ENCODE measurements at regions not wholly inside any gene's neighbourhood (a gene's known extent, or its start where the extent isn't known, plus 50 kb on each side); places are given as distances from the start of the nearest gene placed in this dataset.

DNA sequence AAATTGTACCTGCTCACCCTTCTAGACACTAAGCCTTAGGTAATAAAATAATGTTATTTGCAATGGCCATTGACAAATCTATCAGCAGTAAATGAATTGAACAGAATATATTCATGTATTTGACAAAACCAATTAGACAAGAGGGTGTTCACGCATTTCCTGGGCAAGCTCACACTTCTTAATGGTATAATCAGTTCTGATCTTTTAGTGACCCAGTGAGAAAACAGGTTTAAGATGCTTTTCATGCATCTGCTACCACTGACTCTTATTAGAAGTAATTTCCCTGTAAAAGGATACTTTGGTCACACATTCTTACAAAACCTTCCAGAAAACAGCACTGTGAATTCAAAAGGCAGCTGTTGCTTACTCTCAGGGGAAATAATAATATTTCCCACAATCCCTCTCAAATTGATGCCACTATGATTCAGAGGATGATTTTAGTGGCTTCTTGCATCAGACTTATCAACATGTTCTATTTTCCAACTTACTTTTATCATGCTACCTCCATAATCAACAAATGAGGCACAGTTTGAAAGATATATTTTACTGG is 313.9 kb upstream of the NWD2 start:
- Histone ChIP-seq H3K27ac (no peak overlapping the region), H3K36me3 (no peaks in the 10 kb centered on the region), H3K27me3 (no peaks in the 10 kb centered on the region), H3K4me1 (no peaks in the 10 kb centered on the region), H3K4me3 (no peak overlapping the region), H3K9me3 (peaks cover 0 to 1% of the 10 kb centered on the region in 2 donors)
- intact Hi-C loops (cut with DNase I) = no loop called here
- DNase-seq = no peak
- ATAC-seq = no peak
- TF ChIP-seq, protein P1, sequence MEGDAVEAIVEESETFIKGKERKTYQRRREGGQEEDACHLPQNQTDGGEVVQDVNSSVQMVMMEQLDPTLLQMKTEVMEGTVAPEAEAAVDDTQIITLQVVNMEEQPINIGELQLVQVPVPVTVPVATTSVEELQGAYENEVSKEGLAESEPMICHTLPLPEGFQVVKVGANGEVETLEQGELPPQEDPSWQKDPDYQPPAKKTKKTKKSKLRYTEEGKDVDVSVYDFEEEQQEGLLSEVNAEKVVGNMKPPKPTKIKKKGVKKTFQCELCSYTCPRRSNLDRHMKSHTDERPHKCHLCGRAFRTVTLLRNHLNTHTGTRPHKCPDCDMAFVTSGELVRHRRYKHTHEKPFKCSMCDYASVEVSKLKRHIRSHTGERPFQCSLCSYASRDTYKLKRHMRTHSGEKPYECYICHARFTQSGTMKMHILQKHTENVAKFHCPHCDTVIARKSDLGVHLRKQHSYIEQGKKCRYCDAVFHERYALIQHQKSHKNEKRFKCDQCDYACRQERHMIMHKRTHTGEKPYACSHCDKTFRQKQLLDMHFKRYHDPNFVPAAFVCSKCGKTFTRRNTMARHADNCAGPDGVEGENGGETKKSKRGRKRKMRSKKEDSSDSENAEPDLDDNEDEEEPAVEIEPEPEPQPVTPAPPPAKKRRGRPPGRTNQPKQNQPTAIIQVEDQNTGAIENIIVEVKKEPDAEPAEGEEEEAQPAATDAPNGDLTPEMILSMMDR (IDR thresholded peaks at IDR 0.05) = no peak

DNA sequence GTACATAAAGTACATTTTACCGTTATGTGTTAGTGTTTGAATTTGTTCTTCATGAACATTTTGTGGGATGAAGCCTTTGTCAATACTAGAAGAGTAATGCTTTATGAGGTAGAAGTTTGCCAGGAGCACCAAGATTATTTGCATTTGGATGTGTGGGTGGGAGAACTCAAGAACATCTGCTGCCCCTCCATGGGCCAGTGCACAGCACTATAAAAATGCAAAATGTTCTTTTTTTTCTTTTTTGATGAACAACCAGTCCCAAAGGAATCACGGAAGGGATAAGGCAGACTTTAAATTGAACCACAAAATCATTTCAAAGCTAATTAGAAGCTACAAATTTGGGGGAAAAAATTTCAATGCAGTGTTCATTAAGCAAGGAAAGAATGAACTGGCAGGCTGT is 300.3 kb upstream of the NWD2 start:
- H3K27me3 ChIP-seq = no peaks in the 10 kb centered on the region
- DNase-seq = no peak
- H3K36me3 ChIP-seq = no peaks in the 10 kb centered on the region
- intact Hi-C loops (cut with DNase I) = no loop called here
- TF ChIP-seq, protein P1 (IDR thresholded peaks at IDR 0.05) = no peak
- H3K27ac ChIP-seq = no peak overlapping the region
- H3K4me3 ChIP-seq = no peak overlapping the region
- H3K9me3 ChIP-seq = no peaks in the 10 kb centered on the region
- H3K4me1 ChIP-seq = no peaks in the 10 kb centered on the region
- no peak for ATAC-seq

DNA sequence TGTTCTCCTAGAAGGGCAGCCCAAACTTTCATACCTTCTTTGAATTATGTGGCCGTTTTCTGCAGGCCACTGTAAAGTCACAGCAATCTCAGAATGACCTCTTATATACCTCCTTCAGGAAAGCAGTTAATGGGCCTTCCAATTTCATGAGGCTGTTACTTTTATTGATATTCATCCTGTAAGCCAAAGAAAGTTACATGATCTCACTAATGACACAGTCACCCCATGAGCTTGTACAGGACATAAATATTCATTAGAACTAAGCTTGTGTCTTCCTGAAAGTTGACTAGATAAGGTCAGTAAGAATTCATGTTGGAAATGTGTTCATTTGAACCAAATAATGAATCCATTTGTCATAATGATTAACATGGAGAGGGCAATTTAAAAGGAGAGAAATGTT is 283.1 kb upstream of the NWD2 start:
- ATAC-seq = no peak
- Histone ChIP-seq H3K27me3 (no peaks in the 10 kb centered on the region), H3K9me3 (no peaks in the 10 kb centered on the region), H3K27ac (no peak overlapping the region), H3K36me3 (no peaks in the 10 kb centered on the region), H3K4me1 (no peaks in the 10 kb centered on the region), H3K4me3 (no peak overlapping the region)
- no peak for DNase-seq
- TF ChIP-seq, protein P1 (IDR thresholded peaks at IDR 0.05) = no peak
- intact Hi-C loops (cut with DNase I) = no loop called here

DNA sequence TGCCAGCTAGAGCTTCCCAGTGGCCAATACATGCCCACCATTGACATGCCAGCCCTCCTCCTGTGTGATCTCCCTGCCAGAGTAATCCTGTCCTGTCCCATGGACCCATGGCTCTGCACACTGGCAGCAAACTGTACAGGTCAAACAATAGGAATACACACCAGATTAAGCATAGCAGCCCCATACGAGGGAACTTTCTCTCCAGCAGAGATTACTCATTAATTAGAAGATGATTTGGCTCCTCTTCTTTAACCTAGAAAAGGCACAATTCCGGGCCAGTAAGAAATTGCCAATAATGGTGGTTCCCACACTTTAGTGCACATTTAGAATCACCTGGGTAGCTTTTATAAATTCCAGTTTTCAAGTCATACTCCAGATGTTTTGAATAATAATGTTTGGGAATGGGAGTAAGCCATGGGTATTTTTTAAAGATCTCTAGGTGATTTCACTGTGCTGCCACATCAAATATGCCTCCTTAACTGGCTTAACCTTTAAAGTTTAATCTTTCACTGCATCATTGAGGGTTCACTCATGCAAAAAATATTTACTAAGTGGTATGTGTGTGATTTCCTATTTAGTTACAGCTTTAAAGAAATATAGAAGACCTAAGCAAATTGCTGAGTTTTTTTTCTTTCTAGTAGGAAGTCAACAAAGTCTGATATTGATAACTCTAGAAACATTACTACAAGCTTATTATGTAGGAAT is 277.6 kb upstream of the NWD2 start:
- Histone ChIP-seq H3K9me3 (peaks cover 0 to 2% of the 10 kb centered on the region in 2 donors), H3K4me1 (no peaks in the 10 kb centered on the region), H3K36me3 (no peaks in the 10 kb centered on the region), H3K27me3 (no peaks in the 10 kb centered on the region), H3K4me3 (no peak overlapping the region), H3K27ac (no peak overlapping the region)
- TF ChIP-seq, protein P1 (IDR thresholded peaks at IDR 0.05) = no peak
- ATAC-seq = no peak
- no peak for DNase-seq
- intact Hi-C loops (cut with DNase I) = no loop called here

DNA sequence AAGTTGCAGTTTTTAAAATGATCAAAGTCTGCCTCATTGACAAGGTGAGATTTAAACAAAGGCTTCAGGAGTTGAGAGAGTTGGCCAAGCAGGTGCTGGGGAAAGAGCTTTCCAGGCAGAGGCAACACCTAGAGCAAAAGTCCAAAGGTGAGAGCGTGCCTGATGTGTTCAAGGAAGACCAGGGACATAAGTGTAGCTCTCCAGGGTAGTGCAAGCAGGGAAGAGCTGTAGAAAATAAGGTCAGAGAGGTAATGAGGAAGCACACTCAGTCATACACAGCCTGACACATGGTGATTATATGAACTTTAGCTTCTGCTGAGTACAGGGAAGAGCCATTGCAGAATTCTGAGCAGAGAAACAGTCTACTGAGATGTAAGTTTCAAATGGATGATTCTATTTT is 265.0 kb upstream of the NWD2 start:
- ATAC-seq = no peak
- no peak for DNase-seq
- H3K27ac ChIP-seq = no peak overlapping the region
- intact Hi-C loops (cut with DNase I) = no loop called here
- no peaks in the 10 kb centered on the region for H3K27me3 ChIP-seq
- no peak overlapping the region for H3K4me3 ChIP-seq
- H3K9me3 ChIP-seq = no peaks in the 10 kb centered on the region
- TF ChIP-seq, protein P1 (IDR thresholded peaks at IDR 0.05) = no peak
- no peaks in the 10 kb centered on the region for H3K4me1 ChIP-seq
- H3K36me3 ChIP-seq = no peaks in the 10 kb centered on the region

Measured in left lung (tissue), 4 donors.